ENCODE measurements at regions not wholly inside any gene's neighbourhood (a gene's known extent, or its start where the extent isn't known, plus 50 kb on each side); places are given as distances from the start of the nearest gene placed in this dataset.
"Not testable (repeated sequence)": the region's sequence is repeated elsewhere in the genome, so short reads cannot be mapped to it uniquely, and the experiment has no call there.

GRCh38 chr20:24418731-24419130 is 50.7 kb upstream of the SYNDIG1 start:
- no peak for DNase-seq

GRCh38 chr20:24417485-24417884 is 51.9 kb upstream of the SYNDIG1 start:
- no peak for DNase-seq

- DNase-seq: not testable (repeated sequence)
These were observed 54.0 kb upstream of the SYNDIG1 start for GRCh38 chr20:24415444-24415843.

DNA sequence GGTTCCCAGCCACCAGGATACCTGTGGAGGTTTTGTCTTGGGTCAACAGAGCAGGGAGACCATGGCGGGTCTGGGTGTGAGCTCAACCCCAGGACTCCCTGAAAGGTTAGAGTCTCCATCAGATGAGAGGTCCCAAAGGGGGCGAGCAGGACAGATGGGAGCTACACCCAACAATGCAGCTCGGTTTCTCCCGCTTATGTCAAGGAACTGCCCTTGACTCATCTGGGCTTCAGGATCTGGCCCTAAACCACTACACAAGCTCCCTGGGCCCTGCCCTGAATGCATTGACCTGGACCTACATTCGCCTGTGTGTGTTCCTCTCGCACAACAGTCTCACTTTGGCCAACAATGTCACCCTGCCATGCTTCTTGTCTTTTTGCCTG is 57.6 kb upstream of the SYNDIG1 start:
- DNase-seq: no peak

GRCh38 chr20:24411003-24411833 is 58.2 kb upstream of the SYNDIG1 start:
- no peak for DNase-seq

- DNase-seq: no peak
These were observed 62.3 kb upstream of the SYNDIG1 start for GRCh38 chr20:24407151-24407550.

- DNase-seq: no peak
These were observed 62.7 kb upstream of the SYNDIG1 start for GRCh38 chr20:24406750-24407149.

DNA sequence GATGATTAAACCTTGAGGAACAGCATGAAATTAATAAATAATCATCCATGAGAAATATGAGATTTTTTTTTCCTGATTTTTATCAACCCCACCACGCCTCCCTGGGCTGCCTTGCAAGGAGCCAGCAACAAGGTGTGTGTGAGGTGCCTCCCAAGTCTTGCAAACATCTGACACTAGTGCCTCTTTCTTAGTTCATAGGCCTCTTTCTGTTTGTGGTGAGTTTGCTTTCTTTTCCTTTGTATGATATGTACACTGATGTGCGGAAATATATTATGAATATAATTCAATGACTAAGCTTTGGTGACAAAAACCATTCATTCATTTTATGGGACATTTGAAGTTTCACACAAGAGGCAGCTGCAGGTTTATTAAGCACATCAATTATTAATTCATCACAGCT is 63.2 kb upstream of the SYNDIG1 start:
- DNase-seq: no peak

DNA sequence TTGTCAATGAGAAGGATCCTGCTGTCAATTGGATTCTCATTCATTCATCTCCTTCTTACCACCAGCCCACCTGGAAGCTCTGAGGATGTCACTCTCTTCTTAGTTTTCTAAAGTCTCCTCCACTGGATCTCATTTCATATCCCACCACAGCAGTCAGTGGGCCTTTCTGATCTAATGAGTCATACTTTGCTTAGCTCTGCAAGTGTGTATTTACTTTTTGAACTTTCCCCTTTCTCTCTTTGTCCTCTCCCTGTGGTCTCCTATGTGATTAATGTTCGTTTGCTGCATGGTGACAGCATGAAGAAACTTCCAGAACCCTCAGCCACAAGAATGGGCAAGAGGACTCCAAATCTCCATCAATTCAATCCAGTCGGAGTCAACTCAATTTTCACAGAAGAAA is 63.6 kb upstream of the SYNDIG1 start:
- no peak for DNase-seq

GRCh38 chr20:24403406-24403805 is 66.0 kb upstream of the SYNDIG1 start:
- no peak for DNase-seq

- DNase-seq: no peak
These were observed 67.2 kb upstream of the SYNDIG1 start for GRCh38 chr20:24402188-24402587.

DNA sequence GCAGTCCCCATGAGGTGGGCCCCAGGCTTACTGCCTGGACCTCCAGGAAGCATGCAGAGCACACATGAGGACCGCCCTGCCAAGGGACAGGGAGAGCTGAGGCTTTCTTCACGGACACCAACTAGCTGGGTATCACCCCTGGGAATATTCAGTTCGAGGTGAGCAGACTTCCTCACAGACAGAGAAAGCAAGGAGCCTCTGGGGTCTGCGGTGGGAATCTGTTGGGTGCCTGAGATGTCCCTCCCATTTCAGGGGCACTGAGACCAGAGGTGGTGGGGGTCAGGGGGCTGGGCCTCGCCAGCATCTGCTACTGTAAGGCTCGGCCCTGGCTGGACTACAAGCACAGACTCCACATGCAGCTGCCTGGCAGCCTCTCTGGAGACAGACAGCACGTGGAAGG is 74.3 kb upstream of the SYNDIG1 start:
- DNase-seq: no peak

- DNase-seq: no peak
These were observed 75.5 kb upstream of the SYNDIG1 start for GRCh38 chr20:24393903-24394302.

DNA sequence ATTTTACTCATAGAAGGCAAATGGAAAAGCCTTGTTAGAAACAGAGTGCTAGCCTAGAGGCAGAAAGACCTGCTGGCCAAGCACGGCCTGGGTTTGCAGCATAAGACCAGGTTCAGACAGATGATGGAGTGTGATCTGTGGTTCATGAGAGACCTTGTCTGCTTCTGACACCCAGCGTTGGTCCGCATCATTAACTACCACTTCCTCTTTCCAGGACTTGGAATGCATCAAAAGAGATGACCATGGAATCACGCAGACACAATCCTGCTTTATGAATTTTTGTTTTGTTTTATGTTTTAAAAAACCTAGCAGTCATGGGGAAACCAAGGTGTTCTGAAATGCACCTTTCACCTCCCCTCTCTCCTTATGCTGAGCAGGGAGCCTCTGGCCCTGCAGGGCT is 76.8 kb upstream of the SYNDIG1 start:
- DNase-seq: no peak

GRCh38 chr20:24389686-24390085 is 79.7 kb upstream of the SYNDIG1 start:
- DNase-seq: no peak

- DNase-seq: no peak
These were observed 80.5 kb upstream of the SYNDIG1 start for GRCh38 chr20:24388828-24389380.

GRCh38 chr20:24385547-24385946 is 83.9 kb upstream of the SYNDIG1 start:
- DNase-seq: no peak

DNA sequence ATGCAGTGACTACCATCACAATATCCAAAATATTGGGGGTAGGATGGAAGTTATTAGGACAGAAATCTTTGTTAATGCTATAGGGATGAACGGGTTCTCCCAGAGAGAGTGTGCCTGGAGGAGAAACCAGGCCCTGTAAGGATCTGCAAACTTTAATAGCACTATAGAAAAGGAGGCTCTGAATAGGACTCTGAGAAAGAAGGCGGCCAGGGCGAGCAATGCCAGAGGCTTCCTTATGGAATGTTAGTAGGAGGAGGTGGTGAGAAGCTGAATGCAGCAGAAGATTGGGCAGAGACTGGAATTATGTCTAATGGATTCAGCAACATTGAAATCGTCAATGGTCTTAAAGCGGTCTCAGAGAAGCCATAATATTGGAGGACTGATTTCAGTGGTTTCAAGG is 84.6 kb upstream of the SYNDIG1 start:
- no peak for DNase-seq

DNA sequence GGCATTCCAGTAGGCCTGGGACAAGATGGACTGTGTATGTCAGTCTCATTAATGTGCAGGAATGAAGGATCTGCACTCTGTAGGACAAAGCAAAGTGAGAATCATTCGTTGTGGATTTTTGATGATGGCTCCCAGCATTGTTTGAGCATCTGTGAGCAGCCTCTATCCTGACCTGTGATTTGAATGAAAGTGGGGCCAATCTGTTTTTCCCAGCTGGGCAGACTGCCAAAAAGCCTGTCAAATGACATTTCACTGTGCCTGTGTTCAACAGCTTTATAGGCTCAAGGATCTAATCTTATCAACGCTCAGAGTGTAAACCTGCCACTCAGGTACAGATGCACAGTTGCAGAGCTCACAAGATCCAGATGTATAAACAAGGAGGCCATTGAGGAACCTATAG is 86.7 kb upstream of the SYNDIG1 start:
- DNase-seq: no peak

DNA sequence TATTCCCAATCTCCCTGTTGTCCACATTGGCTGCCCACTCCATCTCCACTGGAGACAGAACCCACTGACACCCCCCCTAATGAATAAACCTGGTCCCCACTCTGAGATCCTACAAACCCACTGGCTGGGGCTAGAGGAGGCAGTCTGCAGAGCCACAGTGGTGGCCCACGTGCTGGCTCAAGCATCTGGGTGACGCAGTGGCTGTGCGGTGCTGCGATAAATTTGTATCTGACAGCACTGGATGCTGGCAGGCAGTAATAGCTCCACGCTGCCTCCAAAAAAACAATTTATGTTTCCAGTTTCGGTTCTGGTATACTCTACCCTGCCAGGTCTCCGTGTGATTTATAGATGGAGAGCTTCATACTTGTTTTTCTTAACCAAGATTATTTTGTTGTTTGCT is 87.1 kb upstream of the SYNDIG1 start:
- DNase-seq: no peak

GRCh38 chr20:24381886-24382285 is 87.5 kb upstream of the SYNDIG1 start:
- DNase-seq: no peak

DNA sequence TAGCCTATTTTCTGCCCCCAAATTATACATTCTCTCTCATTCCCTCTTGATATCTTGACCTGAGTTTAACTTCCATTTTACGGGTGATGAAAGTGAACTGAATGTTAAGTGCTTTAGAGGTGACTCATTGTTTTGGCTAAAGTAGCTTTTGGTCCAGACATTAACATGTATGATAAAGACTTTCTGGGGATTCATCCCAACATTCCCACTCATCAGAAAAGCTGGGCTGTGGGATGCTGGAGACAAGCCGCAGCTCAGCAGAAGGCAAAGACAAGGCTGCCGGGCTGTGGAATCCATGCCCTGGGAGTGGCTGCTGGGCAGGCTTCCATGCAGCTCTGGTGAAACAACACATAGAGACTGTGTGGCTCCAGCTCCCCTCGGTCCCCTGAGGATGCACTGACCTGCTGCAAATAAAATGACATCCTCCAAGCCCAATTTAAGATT is 89.9 kb upstream of the SYNDIG1 start:
- DNase-seq: no peak

GRCh38 chr20:24378661-24379483 is 90.6 kb upstream of the SYNDIG1 start:
- no peak for DNase-seq

Measured in right hindlimb (tissue), 1 donor.